OCI-LY7 (cell line): ENCODE measurements at regions not wholly inside any gene's neighbourhood (a gene's known extent, or its start where the extent isn't known, plus 50 kb on each side); places are given as distances from the start of the nearest gene placed in this dataset.

Experiments used
- EZH2phosphoT487 ChIP-seq: fragments of 200-600 bp; sonication (generic); IDR thresholded peaks from 2 replicates; pipeline ENCODE4 v1.6.1; 2018; ENCODE audit warnings: low read depth, borderline replicate concordance, mild to moderate bottlenecking, mixed run types, antibody characterized with exemption, low read length, moderate library complexity, mixed read lengths
- TF ChIP-seq, protein P1 (sequence below): fragments of 200-600 bp; sonication (generic); conservative IDR thresholded peaks from 2 replicates; pipeline ENCODE4 v1.5.1; 2014; ENCODE audit warnings: mild to moderate bottlenecking, antibody characterized with exemption, low read length, moderate library complexity, mixed read lengths

DNA sequence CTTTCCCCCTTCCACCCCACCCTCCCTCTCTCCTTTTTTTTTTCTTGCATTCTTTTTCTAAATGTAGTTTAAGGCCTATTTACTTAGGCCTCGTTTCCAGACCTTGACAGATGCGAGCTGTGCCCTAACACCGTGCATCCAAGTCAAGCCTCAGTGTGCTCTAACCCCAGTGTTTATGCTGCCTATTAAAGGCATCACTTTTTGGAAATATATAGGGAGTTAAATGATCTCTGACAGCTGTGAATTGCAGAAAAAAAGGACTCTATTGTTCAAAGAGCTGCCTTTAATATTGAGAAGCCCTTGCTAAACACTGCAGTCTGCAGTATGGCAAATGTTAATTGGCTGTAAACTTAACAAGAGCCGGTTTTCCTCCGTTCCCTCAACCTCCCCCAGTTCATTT, 270.4 kb upstream of the TUT7 start:
- TF ChIP-seq, protein P1, sequence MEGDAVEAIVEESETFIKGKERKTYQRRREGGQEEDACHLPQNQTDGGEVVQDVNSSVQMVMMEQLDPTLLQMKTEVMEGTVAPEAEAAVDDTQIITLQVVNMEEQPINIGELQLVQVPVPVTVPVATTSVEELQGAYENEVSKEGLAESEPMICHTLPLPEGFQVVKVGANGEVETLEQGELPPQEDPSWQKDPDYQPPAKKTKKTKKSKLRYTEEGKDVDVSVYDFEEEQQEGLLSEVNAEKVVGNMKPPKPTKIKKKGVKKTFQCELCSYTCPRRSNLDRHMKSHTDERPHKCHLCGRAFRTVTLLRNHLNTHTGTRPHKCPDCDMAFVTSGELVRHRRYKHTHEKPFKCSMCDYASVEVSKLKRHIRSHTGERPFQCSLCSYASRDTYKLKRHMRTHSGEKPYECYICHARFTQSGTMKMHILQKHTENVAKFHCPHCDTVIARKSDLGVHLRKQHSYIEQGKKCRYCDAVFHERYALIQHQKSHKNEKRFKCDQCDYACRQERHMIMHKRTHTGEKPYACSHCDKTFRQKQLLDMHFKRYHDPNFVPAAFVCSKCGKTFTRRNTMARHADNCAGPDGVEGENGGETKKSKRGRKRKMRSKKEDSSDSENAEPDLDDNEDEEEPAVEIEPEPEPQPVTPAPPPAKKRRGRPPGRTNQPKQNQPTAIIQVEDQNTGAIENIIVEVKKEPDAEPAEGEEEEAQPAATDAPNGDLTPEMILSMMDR = no peak
- TF ChIP-seq EZH2phosphoT487 = no peak
